Colonic mucosa (tissue), 4 donors: ENCODE measurements at regions not wholly inside any gene's neighbourhood (a gene's known extent, or its start where the extent isn't known, plus 50 kb on each side); places are given as distances from the start of the nearest gene placed in this dataset.

Experiments
- DNase-seq: peaks from one replicate; pipeline ENCODE4 v3.0.0-alpha.2; 2020
- H3K27ac ChIP-seq: fragments of 200-600 bp; one replicate; pipeline ENCODE4 v1.8.0; 2021
- H3K27me3 ChIP-seq: fragments of 200-600 bp; one replicate; pipeline ENCODE4 v1.8.0; 2021
- H3K36me3 ChIP-seq: fragments of 200-600 bp; one replicate; pipeline ENCODE4 v1.8.0; 2021
- H3K4me1 ChIP-seq: fragments of 200-600 bp; one replicate; pipeline ENCODE4 v1.8.0; 2021; ENCODE audit warnings: mild to moderate bottlenecking
- H3K4me3 ChIP-seq: fragments of 200-600 bp; one replicate; pipeline ENCODE4 v1.8.0; 2021
- H3K9ac ChIP-seq, 2 donors: one replicate each; pipeline ENCODE4 v1.7.0; 2013; ENCODE audit warnings: control low read depth in 2 of 2, low read depth in 2 of 2, low read length in 2 of 2
- H3K9me3 ChIP-seq: fragments of 200-600 bp; one replicate; pipeline ENCODE4 v1.8.0; 2021
- CTCF ChIP-seq: fragments of 200-600 bp; IDR thresholded peaks from one replicate; pipeline ENCODE4 v1.8.0; 2022; ENCODE audit warnings: antibody characterized with exemption, mild to moderate bottlenecking
- intact Hi-C: fragments of 100-400 bp; cut with DNase I; formaldehyde crosslinking; loops from one replicate; pipeline ENCODE4 v1.14.1; 2022
- donor health status: healthy.
- donor health status: DM: no; HTN: no; CAD: no.
- donor health status: DM: no; HTN: no; CAD: no.

DNA sequence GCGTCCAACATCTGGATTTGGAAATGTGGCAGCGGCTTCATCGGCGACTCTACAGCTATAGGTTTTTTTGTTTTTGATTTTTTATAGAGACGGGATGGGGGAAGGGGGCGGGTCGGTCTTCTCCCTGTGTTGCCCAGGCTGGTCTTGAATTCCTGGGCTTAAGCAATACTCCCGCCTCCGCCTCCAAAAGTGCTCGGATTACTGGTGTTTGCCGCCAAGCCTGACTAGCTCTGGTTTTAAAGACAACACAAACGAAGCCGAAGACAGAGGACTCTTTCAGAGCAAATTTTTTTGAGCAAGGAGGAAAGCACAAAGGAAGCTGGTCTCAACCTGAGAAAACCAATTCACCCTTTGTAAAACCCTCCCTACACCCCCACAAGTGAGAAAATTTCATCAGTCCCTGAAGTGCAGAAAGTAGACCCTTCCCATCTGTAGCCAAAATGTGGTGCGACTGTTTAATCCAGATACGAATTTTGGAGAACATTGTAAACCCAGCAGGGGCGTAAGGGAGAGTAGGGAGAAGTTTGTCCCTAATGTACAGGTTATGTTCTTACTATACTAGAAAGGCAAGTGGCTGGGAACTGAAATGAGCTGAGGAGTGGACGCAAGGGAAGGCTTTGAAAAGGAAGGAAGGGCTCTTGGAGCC is 185.9 kb downstream of the TRIM27 start:
- intact Hi-C loops, result no loop called here
- no peaks in the 10 kb centered on the region for H3K36me3 ChIP-seq
- no peaks in the 10 kb centered on the region for H3K9me3 ChIP-seq
- H3K27me3 ChIP-seq, result peaks cover 12% of the 10 kb centered on the region
- no peak for DNase-seq
- no peak overlapping the region for H3K9ac ChIP-seq
- no peaks in the 10 kb centered on the region for H3K4me1 ChIP-seq
- no peak overlapping the region for H3K4me3 ChIP-seq
- TF ChIP-seq CTCF, result no peak
- no peak overlapping the region for H3K27ac ChIP-seq

GRCh38 chr6:28738396-28738765 is 185.4 kb downstream of the TRIM27 start:
- no peak overlapping the region for H3K27ac ChIP-seq
- H3K4me3 ChIP-seq, result no peak overlapping the region
- TF ChIP-seq CTCF, result no peak
- no peaks in the 10 kb centered on the region for H3K36me3 ChIP-seq
- no peaks in the 10 kb centered on the region for H3K9me3 ChIP-seq
- peaks cover 13% of the 10 kb centered on the region for H3K27me3 ChIP-seq
- no peak overlapping the region for H3K9ac ChIP-seq
- intact Hi-C loops, result no loop called here
- no peak for DNase-seq
- no peaks in the 10 kb centered on the region for H3K4me1 ChIP-seq

- no peaks in the 10 kb centered on the region for H3K4me1 ChIP-seq
- no peaks in the 10 kb centered on the region for H3K9me3 ChIP-seq
- no peak overlapping the region for H3K27ac ChIP-seq
- intact Hi-C loops, result no loop called here
- no peak for DNase-seq
- H3K27me3 ChIP-seq, result peaks cover 13% of the 10 kb centered on the region
- no peak for TF ChIP-seq CTCF
- no peaks in the 10 kb centered on the region for H3K36me3 ChIP-seq
- no peak overlapping the region for H3K4me3 ChIP-seq
- H3K9ac ChIP-seq, result no peak overlapping the region
These were observed 182.4 kb downstream of the TRIM27 start for GRCh38 chr6:28741363-28741762.

DNA sequence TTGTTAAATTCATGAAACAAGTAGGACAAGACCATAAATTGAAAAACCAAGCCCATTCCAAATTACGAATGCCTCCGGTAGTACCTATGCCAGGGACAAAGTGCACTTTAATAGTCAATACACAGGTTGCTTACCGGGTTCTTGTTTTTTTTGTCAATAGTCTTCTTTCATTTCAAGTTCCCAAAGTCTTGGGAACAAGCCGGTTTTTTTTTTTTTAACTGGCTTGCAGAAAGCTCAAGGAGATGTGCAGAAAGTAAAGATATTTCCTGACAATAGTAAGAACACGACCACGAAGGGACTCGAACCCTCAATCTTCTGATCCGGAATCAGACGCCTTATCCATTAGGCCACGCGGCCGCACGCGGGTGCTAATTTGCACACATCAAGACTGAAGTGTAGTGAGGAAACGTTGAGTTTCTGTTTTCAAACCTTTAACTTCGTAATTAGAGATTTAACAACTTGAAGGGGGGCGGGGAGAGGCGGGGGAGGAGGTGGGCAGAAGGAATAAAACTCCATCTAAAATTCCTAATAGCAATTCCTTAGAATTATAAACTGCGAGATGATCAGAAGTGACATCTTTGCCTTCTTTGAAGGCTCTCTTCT is 181.0 kb downstream of the TRIM27 start:
- H3K36me3 ChIP-seq, result no peaks in the 10 kb centered on the region
- intact Hi-C loops, result no loop called here
- no peaks in the 10 kb centered on the region for H3K9me3 ChIP-seq
- no peak overlapping the region for H3K27ac ChIP-seq
- H3K4me3 ChIP-seq, result no peak overlapping the region
- TF ChIP-seq CTCF, result no peak
- no peaks in the 10 kb centered on the region for H3K4me1 ChIP-seq
- no peak overlapping the region for H3K9ac ChIP-seq
- DNase-seq, result no peak
- peaks cover 10% of the 10 kb centered on the region for H3K27me3 ChIP-seq

GRCh38 chr6:28743271-28743789 is 180.5 kb downstream of the TRIM27 start:
- H3K36me3 ChIP-seq, result no peaks in the 10 kb centered on the region
- H3K27ac ChIP-seq, result no peak overlapping the region
- no peak overlapping the region for H3K4me3 ChIP-seq
- intact Hi-C loops, result no loop called here
- no peak overlapping the region for H3K9ac ChIP-seq
- H3K27me3 ChIP-seq, result peaks cover 7% of the 10 kb centered on the region
- DNase-seq, result no peak
- no peaks in the 10 kb centered on the region for H3K9me3 ChIP-seq
- H3K4me1 ChIP-seq, result no peaks in the 10 kb centered on the region
- TF ChIP-seq CTCF, result no peak
